HEK293T (cell line): ENCODE measurements at regions not wholly inside any gene's neighbourhood (a gene's known extent, or its start where the extent isn't known, plus 50 kb on each side); places are given as distances from the start of the nearest gene placed in this dataset.

Source experiments
- BHLHE40 ChIP-seq: fragments of 450-650 bp; IDR thresholded peaks from 2 replicates; pipeline ENCODE4 v1.6.1; 2016; ENCODE audit warnings: mild to moderate bottlenecking, moderate library complexity, borderline replicate concordance
- FOXA1 ChIP-seq: fragments of 450-650 bp; IDR thresholded peaks from 2 replicates; pipeline ENCODE4 v1.6.1; 2016; ENCODE audit warnings: mild to moderate bottlenecking
- FOXK2 ChIP-seq: fragments of 450-650 bp; IDR thresholded peaks from 2 replicates; pipeline ENCODE4 v1.6.1; 2016; ENCODE audit warnings: mild to moderate bottlenecking
- HDGF ChIP-seq: fragments of 450-650 bp; IDR thresholded peaks from 2 replicates; pipeline ENCODE4 v1.6.1; 2017; ENCODE audit warnings: antibody characterized with exemption, borderline replicate concordance
- NFRKB ChIP-seq: fragments of 450-650 bp; IDR thresholded peaks from 2 replicates; pipeline ENCODE4 v1.6.1; 2016; ENCODE audit warnings: mild to moderate bottlenecking, moderate library complexity
- SUZ12 ChIP-seq: fragments of 450-650 bp; IDR thresholded peaks from 2 replicates; pipeline ENCODE4 v1.6.1; 2016; ENCODE audit warnings: mild to moderate bottlenecking
- TARDBP ChIP-seq: fragments of 450-650 bp; IDR thresholded peaks from 2 replicates; pipeline ENCODE4 v1.6.1; 2016
- ZNF384 ChIP-seq: fragments of 450-650 bp; IDR thresholded peaks from 2 replicates; pipeline ENCODE4 v1.6.1; 2016

DNA sequence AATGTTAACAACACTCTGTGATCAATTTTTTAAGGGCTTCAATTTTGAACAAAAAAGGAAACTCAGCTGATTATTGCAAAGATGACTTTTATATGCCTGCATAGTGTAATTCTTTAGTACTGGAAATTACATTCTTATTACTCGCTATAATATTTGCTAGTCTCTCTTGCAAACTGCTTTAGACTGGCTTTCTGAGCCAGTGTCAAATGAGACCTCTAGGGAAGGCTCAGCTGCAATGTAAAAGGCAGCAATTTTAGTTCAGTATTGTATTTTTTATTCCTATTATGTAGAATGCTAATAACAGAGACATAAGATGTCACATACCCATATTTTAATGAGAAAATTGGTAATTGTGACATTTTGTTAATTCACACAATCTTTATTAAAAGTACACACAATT lies 338.1 kb upstream of the LYPLAL1 start:
- no peak for TF ChIP-seq ZNF384
- no peak for TF ChIP-seq FOXA1
- no peak for TF ChIP-seq BHLHE40
- no peak for TF ChIP-seq HDGF
- TF ChIP-seq NFRKB: no peak
- no peak for TF ChIP-seq FOXK2
- no peak for TF ChIP-seq SUZ12
- TF ChIP-seq TARDBP: no peak
